Ishikawa (cell line): ENCODE measurements at regions not wholly inside any gene's neighbourhood (a gene's known extent, or its start where the extent isn't known, plus 50 kb on each side); places are given as distances from the start of the nearest gene placed in this dataset.

Experiments
- CEBPB ChIP-seq: IDR thresholded peaks from 2 replicates; pipeline ENCODE4 v1.6.1; 2012
- CREB1 ChIP-seq: IDR thresholded peaks from 2 replicates; pipeline ENCODE4 v1.6.1; 2012; ENCODE audit warnings: low read depth
- EP300 ChIP-seq: IDR thresholded peaks from 2 replicates; pipeline ENCODE4 v1.6.1; 2012; ENCODE audit warnings: borderline replicate concordance
- FOXM1 ChIP-seq: IDR thresholded peaks from 2 replicates; pipeline ENCODE4 v1.6.1; 2012; ENCODE audit warnings: low read depth, borderline replicate concordance
- NFIC ChIP-seq: IDR thresholded peaks from 2 replicates; pipeline ENCODE4 v1.6.1; 2012
- RAD21 ChIP-seq: IDR thresholded peaks from 2 replicates; pipeline ENCODE4 v1.6.1; 2012; ENCODE audit warnings: low read depth
- TAF1 ChIP-seq: IDR thresholded peaks from 2 replicates; pipeline ENCODE4 v1.6.1; 2012; ENCODE audit warnings: low read depth, mild to moderate bottlenecking
- TCF12 ChIP-seq: IDR thresholded peaks from 2 replicates; pipeline ENCODE4 v1.6.1; 2012; ENCODE audit warnings: low read depth
- TEAD4 ChIP-seq: IDR thresholded peaks from 2 replicates; pipeline ENCODE4 v1.6.1; 2012
- YY1 ChIP-seq: IDR thresholded peaks from 2 replicates; pipeline ENCODE4 v1.6.1; 2012; ENCODE audit warnings: low read depth
- ZBTB7A ChIP-seq: IDR thresholded peaks from 2 replicates; pipeline ENCODE4 v1.6.1; 2012; ENCODE audit warnings: low read depth
- TF ChIP-seq, protein P1 (sequence below): IDR thresholded peaks from 2 replicates; pipeline ENCODE4 v1.6.1; 2012
- TF ChIP-seq, protein P2 (sequence below): IDR thresholded peaks from 2 replicates; pipeline ENCODE4 v1.6.1; 2012; ENCODE audit warnings: low read depth, mild to moderate bottlenecking
- TF ChIP-seq, protein P3 (sequence below): IDR thresholded peaks from 2 replicates; pipeline ENCODE4 v1.6.1; 2012

DNA sequence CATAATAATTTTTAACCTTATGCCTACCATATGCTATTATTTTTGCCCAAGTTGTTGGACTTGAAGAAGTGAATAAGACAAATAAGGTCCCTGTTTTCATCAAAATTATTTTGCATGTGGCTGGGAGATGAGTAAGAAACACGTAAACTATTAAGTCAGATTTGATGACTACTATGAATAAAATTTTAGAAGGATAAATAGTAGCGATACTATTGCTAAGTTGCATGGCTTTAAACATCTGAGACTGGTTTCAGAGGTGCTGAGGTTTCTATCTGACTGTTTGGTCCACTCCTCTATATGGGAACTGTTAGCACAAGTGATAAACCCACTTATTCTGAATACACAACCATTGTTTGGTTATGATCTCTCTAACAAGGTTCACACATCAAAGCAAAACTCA is 674.3 kb upstream of the MDGA2 start:
- TF ChIP-seq, protein P1, sequence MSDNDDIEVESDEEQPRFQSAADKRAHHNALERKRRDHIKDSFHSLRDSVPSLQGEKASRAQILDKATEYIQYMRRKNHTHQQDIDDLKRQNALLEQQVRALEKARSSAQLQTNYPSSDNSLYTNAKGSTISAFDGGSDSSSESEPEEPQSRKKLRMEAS, result no peak
- TF ChIP-seq, protein P2, sequence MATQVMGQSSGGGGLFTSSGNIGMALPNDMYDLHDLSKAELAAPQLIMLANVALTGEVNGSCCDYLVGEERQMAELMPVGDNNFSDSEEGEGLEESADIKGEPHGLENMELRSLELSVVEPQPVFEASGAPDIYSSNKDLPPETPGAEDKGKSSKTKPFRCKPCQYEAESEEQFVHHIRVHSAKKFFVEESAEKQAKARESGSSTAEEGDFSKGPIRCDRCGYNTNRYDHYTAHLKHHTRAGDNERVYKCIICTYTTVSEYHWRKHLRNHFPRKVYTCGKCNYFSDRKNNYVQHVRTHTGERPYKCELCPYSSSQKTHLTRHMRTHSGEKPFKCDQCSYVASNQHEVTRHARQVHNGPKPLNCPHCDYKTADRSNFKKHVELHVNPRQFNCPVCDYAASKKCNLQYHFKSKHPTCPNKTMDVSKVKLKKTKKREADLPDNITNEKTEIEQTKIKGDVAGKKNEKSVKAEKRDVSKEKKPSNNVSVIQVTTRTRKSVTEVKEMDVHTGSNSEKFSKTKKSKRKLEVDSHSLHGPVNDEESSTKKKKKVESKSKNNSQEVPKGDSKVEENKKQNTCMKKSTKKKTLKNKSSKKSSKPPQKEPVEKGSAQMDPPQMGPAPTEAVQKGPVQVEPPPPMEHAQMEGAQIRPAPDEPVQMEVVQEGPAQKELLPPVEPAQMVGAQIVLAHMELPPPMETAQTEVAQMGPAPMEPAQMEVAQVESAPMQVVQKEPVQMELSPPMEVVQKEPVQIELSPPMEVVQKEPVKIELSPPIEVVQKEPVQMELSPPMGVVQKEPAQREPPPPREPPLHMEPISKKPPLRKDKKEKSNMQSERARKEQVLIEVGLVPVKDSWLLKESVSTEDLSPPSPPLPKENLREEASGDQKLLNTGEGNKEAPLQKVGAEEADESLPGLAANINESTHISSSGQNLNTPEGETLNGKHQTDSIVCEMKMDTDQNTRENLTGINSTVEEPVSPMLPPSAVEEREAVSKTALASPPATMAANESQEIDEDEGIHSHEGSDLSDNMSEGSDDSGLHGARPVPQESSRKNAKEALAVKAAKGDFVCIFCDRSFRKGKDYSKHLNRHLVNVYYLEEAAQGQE, result no peak
- TF ChIP-seq EP300 (no peak), YY1 (no peak), TCF12 (no peak), RAD21 (no peak), CREB1 (no peak), FOXM1 (no peak), TAF1 (no peak), NFIC (no peak), ZBTB7A (no peak), TEAD4 (no peak), CEBPB (no peak)
- TF ChIP-seq, protein P3, sequence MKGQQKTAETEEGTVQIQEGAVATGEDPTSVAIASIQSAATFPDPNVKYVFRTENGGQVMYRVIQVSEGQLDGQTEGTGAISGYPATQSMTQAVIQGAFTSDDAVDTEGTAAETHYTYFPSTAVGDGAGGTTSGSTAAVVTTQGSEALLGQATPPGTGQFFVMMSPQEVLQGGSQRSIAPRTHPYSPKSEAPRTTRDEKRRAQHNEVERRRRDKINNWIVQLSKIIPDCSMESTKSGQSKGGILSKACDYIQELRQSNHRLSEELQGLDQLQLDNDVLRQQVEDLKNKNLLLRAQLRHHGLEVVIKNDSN, result no peak
